AG04449 (cell line): ENCODE measurements at regions not wholly inside any gene's neighbourhood (a gene's known extent, or its start where the extent isn't known, plus 50 kb on each side); places are given as distances from the start of the nearest gene placed in this dataset.

ENCODE experiments used
- CTCF ChIA-PET: fragments of 350-600 bp; formaldehyde crosslinking; extraction: SDS; loops from one replicate; lab custom pipeline; 2021; ENCODE audit warnings: antibody characterized with exemption; lab: Yijun Ruan, JAX
- POLR2A ChIA-PET: fragments of 400-600, 350-600 bp; formaldehyde crosslinking; extraction: SDS; loops from one replicate; lab custom pipeline; 2020; ENCODE audit warnings: antibody characterized with exemption, inconsistent platforms; lab: Yijun Ruan, JAX
- DNase-seq: peaks from one replicate; pipeline ENCODE4 v3.0.0-alpha.2; 2010; ENCODE audit warnings: low read depth, low spot score
- H3K4me3 ChIP-seq: 2 replicates; pipeline ENCODE4 v1.5.1; 2011; ENCODE audit warnings: low read depth, mild to moderate bottlenecking, control low read depth, low read length
- CTCF ChIP-seq: IDR thresholded peaks from one replicate; pipeline ENCODE4 v1.5.1; 2011; ENCODE audit warnings: mild to moderate bottlenecking, moderate library complexity, low read length, control low read depth, inconsistent platforms; ENCODE audit not compliant: insufficient read depth; ENCODE audit errors: missing control alignments

- no peak overlapping the region for H3K4me3 ChIP-seq
- POLR2A ChIA-PET, result no interaction called here
- CTCF ChIA-PET, result no interaction called here
- no peak for DNase-seq
- no peak for TF ChIP-seq CTCF
Measured at GRCh38 chr18:2258954-2259353, 312.4 kb downstream of the METTL4 start.

GRCh38 chr18:2263303-2263890 is 307.9 kb downstream of the METTL4 start:
- DNase-seq, result no peak
- no peak for TF ChIP-seq CTCF
- POLR2A ChIA-PET, result no interaction called here
- CTCF ChIA-PET, result no interaction called here
- H3K4me3 ChIP-seq, result no peak overlapping the region

- DNase-seq, result no peak
- TF ChIP-seq CTCF, result no peak
- POLR2A ChIA-PET, result no interaction called here
- CTCF ChIA-PET, result no interaction called here
- H3K4me3 ChIP-seq, result no peak overlapping the region
Measured at GRCh38 chr18:2274613-2275012, 296.7 kb downstream of the METTL4 start.

GRCh38 chr18:2281086-2281485 is 290.2 kb downstream of the METTL4 start:
- CTCF ChIA-PET, result no interaction called here
- POLR2A ChIA-PET, result no interaction called here

GRCh38 chr18:2281523-2282199 is 289.6 kb downstream of the METTL4 start:
- ChIA-PET CTCF (no interaction called here), POLR2A (no interaction called here)
- no peak for DNase-seq
- TF ChIP-seq CTCF, result no peak
- H3K4me3 ChIP-seq, result no peak overlapping the region

More at GRCh38 chr18:2281086-2281485, 290.2 kb downstream of the METTL4 start:
- no peak for TF ChIP-seq CTCF
- H3K4me3 ChIP-seq, result no peak overlapping the region
- no peak for DNase-seq

- CTCF ChIA-PET, result no interaction called here
- POLR2A ChIA-PET, result no interaction called here
- H3K4me3 ChIP-seq, result no peak overlapping the region
- no peak for TF ChIP-seq CTCF
- DNase-seq, result no peak
Measured at GRCh38 chr18:2293109-2293839, 278.0 kb downstream of the METTL4 start.
